ENCODE measurements at regions not wholly inside any gene's neighbourhood (a gene's known extent, or its start where the extent isn't known, plus 50 kb on each side); places are given as distances from the start of the nearest gene placed in this dataset.

GRCh38 chr14:54147282-54147681 lies 190.7 kb upstream of the BMP4 start:
- POLR2A ChIA-PET, result no interaction called here
- WGBS (ENCODE audit: insufficient coverage), result 72% methylated on average over 2 of the region's 2 CpGs
- Histone ChIP-seq H3K4me1 (ENCODE audit: control extremely low read depth in 1 of 4, control insufficient read depth in 4 of 4, insufficient read depth in 4 of 4, low read length in 3 of 4) (no peaks in the 10 kb centered on the region), H3K27ac (ENCODE audit: insufficient read depth in 1 of 2, low read depth in 1 of 2, low read length in 2 of 2, poor library complexity in 1 of 2, severe bottlenecking in 2 of 2) (no peak overlapping the region), H3K9me3 (ENCODE audit: control extremely low read depth in 1 of 5, control insufficient read depth in 4 of 5, insufficient read depth in 2 of 5, low read depth in 1 of 5, low read length in 4 of 5) (peaks cover 0 to 3% (median 0%) of the 10 kb centered on the region in 5 experiments), H3K27me3 (replicated peaks in 2 of 5; ENCODE audit: control insufficient read depth in 4 of 5, insufficient read depth in 5 of 5, low read length in 4 of 5) (peaks cover 0 to 2% (median 0%) of the 10 kb centered on the region in 5 experiments), H3K36me3 (ENCODE audit: control insufficient read depth in 4 of 4, insufficient read depth in 4 of 4, low read length in 3 of 4) (no peaks in the 10 kb centered on the region), H3K4me3 (ENCODE audit: control insufficient read depth in 1 of 7, extremely low read depth in 1 of 7, insufficient read depth in 4 of 7, low read depth in 2 of 7, low read length in 6 of 7) (no peak overlapping the region)
- no peak for DNase-seq
- CTCF ChIA-PET, result no interaction called here

- peaks cover 0 to 3% (median 0%) of the 10 kb centered on the region in 5 experiments for H3K9me3 ChIP-seq (ENCODE audit: control extremely low read depth in 1 of 5, control insufficient read depth in 4 of 5, insufficient read depth in 2 of 5, low read depth in 1 of 5, low read length in 4 of 5)
- no peak overlapping the region for H3K4me3 ChIP-seq (ENCODE audit: control insufficient read depth in 1 of 7, extremely low read depth in 1 of 7, insufficient read depth in 4 of 7, low read depth in 2 of 7, low read length in 6 of 7)
- 92% methylated on average over 2 of the region's 3 CpGs for WGBS (ENCODE audit: insufficient coverage)
- ChIA-PET CTCF (no interaction called here), POLR2A (no interaction called here)
- H3K36me3 ChIP-seq (ENCODE audit: control insufficient read depth in 4 of 4, insufficient read depth in 4 of 4, low read length in 3 of 4), result no peaks in the 10 kb centered on the region
- no peak for DNase-seq
- H3K27me3 ChIP-seq (replicated peaks in 2 of 5; ENCODE audit: control insufficient read depth in 4 of 5, insufficient read depth in 5 of 5, low read length in 4 of 5), result peaks cover 0 to 2% (median 0%) of the 10 kb centered on the region in 5 experiments
- no peaks in the 10 kb centered on the region for H3K4me1 ChIP-seq (ENCODE audit: control extremely low read depth in 1 of 4, control insufficient read depth in 4 of 4, insufficient read depth in 4 of 4, low read length in 3 of 4)
- H3K27ac ChIP-seq (ENCODE audit: insufficient read depth in 1 of 2, low read depth in 1 of 2, low read length in 2 of 2, poor library complexity in 1 of 2, severe bottlenecking in 2 of 2), result no peak overlapping the region
These were observed 191.1 kb upstream of the BMP4 start for GRCh38 chr14:54147758-54148157.

- ChIA-PET CTCF (no interaction called here), POLR2A (no interaction called here)
- Histone ChIP-seq H3K4me1 (ENCODE audit: control extremely low read depth in 1 of 4, control insufficient read depth in 4 of 4, insufficient read depth in 4 of 4, low read length in 3 of 4) (no peaks in the 10 kb centered on the region), H3K27ac (ENCODE audit: insufficient read depth in 1 of 2, low read depth in 1 of 2, low read length in 2 of 2, poor library complexity in 1 of 2, severe bottlenecking in 2 of 2) (no peak overlapping the region), H3K36me3 (ENCODE audit: control insufficient read depth in 4 of 4, insufficient read depth in 4 of 4, low read length in 3 of 4) (no peaks in the 10 kb centered on the region), H3K4me3 (ENCODE audit: control insufficient read depth in 1 of 7, extremely low read depth in 1 of 7, insufficient read depth in 4 of 7, low read depth in 2 of 7, low read length in 6 of 7) (no peak overlapping the region), H3K9me3 (ENCODE audit: control extremely low read depth in 1 of 5, control insufficient read depth in 4 of 5, insufficient read depth in 2 of 5, low read depth in 1 of 5, low read length in 4 of 5) (peaks cover 0 to 3% (median 0%) of the 10 kb centered on the region in 5 experiments), H3K27me3 (replicated peaks in 2 of 5; ENCODE audit: control insufficient read depth in 4 of 5, insufficient read depth in 5 of 5, low read length in 4 of 5) (peaks cover 0 to 2% (median 0%) of the 10 kb centered on the region in 5 experiments)
- DNase-seq, result no peak
- WGBS (ENCODE audit: insufficient coverage), result 95% methylated on average over 3 of the region's 3 CpGs
These were observed 191.6 kb upstream of the BMP4 start for GRCh38 chr14:54148251-54148650.

DNA sequence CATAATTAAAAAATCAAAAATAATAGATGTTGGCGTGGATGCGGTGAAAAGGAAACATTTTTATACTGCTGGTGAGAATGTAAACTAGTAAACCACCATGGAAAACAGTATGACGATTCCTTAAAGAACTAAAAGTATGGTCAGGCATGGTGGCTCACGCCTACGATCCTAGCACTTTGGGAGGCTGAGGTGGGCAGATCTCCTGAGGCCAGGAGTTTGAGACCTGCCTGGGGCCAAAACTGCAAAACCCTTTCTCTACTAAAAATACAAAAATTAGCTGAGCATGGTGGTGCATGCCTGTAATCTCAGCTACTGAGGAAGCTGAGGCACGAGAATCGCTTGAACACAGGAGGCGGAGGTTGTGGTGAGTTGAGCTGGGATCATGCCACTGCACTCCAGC lies 195.7 kb upstream of the BMP4 start:
- ChIA-PET CTCF (interaction anchor here (0.8 kb wide), 1 partner anchor 23 kb away, joined by 3 read pairs; no protein-coding TSS in a partner anchor), POLR2A (no interaction called here)
- Histone ChIP-seq H3K27me3 (replicated peaks in 2 of 5; ENCODE audit: control insufficient read depth in 4 of 5, insufficient read depth in 5 of 5, low read length in 4 of 5) (no peaks in the 10 kb centered on the region), H3K4me3 (ENCODE audit: control insufficient read depth in 1 of 7, extremely low read depth in 1 of 7, insufficient read depth in 4 of 7, low read depth in 2 of 7, low read length in 6 of 7) (no peak overlapping the region), H3K4me1 (ENCODE audit: control extremely low read depth in 1 of 4, control insufficient read depth in 4 of 4, insufficient read depth in 4 of 4, low read length in 3 of 4) (no peaks in the 10 kb centered on the region), H3K9me3 (ENCODE audit: control extremely low read depth in 1 of 5, control insufficient read depth in 4 of 5, insufficient read depth in 2 of 5, low read depth in 1 of 5, low read length in 4 of 5) (peaks cover 0 to 1% (median 0%) of the 10 kb centered on the region in 5 experiments), H3K27ac (ENCODE audit: insufficient read depth in 1 of 2, low read depth in 1 of 2, low read length in 2 of 2, poor library complexity in 1 of 2, severe bottlenecking in 2 of 2) (no peak overlapping the region), H3K36me3 (ENCODE audit: control insufficient read depth in 4 of 4, insufficient read depth in 4 of 4, low read length in 3 of 4) (no peaks in the 10 kb centered on the region)
- no peak for DNase-seq
- 96% methylated on average over 6 of the region's 8 CpGs for WGBS (ENCODE audit: insufficient coverage)

DNA sequence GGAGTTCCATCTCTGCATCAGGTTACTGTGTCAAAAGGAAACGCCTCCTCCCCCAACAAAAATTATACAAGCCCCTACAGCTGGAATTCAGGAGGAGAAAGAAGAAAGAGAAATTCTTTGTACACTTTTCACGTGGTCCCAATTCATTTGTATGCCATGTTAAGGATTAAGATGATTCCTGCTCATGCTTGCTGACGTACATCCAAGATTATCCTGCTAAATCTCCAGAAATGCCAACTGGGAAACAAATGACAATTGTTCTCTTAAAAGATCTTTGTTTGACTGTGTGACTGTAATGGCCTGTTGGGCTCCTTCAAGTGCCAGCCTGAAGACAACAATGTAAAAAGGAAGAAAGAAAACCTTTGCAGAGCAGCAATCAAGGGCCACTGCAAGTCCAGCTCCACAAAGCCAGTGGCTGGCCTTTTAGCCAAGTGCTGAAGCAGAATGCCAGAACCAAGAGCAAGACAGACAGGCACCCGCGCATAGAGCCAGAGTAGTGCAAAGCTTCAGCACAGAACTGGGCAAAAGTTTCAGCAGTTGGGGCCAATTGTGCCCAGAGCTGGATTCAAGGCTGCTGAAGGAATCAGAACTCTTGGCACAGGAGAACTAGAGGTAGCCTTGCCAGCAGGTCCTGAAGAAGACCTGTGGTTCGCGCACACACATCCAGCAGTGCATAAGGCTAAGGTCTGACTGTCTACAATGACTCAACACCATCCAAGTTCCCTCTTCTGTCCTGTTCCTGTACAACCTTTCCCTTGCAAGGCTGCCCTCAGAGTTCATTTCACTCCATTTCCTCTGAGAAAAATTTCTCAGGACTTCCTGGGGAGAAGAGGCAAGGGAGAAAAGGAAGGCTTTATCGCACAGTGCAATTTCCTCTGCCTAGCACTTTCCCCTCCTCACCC lies 209.7 kb upstream of the BMP4 start:
- peaks cover 0 to 16% (median 7%) of the 10 kb centered on the region in 4 experiments for H3K4me1 ChIP-seq (ENCODE audit: control extremely low read depth in 1 of 4, control insufficient read depth in 4 of 4, insufficient read depth in 4 of 4, low read length in 3 of 4)
- H3K27me3 ChIP-seq (replicated peaks in 2 of 5; ENCODE audit: control insufficient read depth in 4 of 5, insufficient read depth in 5 of 5, low read length in 4 of 5), result peaks cover 0 to 5% (median 2%) of the 10 kb centered on the region in 5 experiments
- WGBS (ENCODE audit: insufficient coverage), result 98% methylated on average over 6 of the region's 8 CpGs
- H3K36me3 ChIP-seq (ENCODE audit: control insufficient read depth in 4 of 4, insufficient read depth in 4 of 4, low read length in 3 of 4), result no peaks in the 10 kb centered on the region
- peaks cover 0 to 2% (median 0%) of the 10 kb centered on the region in 5 experiments for H3K9me3 ChIP-seq (ENCODE audit: control extremely low read depth in 1 of 5, control insufficient read depth in 4 of 5, insufficient read depth in 2 of 5, low read depth in 1 of 5, low read length in 4 of 5)
- H3K4me3 ChIP-seq (ENCODE audit: control insufficient read depth in 1 of 7, extremely low read depth in 1 of 7, insufficient read depth in 4 of 7, low read depth in 2 of 7, low read length in 6 of 7), result no peak overlapping the region
- DNase-seq, result peak in 1 of 3 donors; percentile 21
- ChIA-PET CTCF (interaction anchor here (1.2 kb wide), 1 partner anchor 12 kb away, joined by 4 read pairs; no protein-coding TSS in a partner anchor), POLR2A (no interaction called here)
- H3K27ac ChIP-seq (ENCODE audit: insufficient read depth in 1 of 2, low read depth in 1 of 2, low read length in 2 of 2, poor library complexity in 1 of 2, severe bottlenecking in 2 of 2), result no peak overlapping the region

DNA sequence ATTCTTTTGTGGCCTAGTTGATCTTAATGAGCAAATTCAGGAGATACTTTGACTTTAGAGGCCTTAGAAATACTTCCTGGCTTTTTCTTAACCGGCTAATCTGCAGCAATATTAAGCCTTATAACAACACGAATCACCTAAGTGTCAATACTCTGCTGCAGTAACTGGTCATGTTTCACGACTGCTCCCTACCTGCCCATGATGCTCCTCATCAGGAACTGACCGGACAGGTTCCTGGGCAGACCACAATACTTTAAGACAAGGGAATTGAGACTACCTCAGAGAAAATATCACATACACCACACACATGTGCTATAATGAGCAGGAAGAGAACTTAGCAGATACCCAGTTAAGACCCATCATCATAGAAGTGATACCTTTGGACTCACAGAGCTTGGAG lies 211.9 kb upstream of the BMP4 start:
- no peaks in the 10 kb centered on the region for H3K36me3 ChIP-seq (ENCODE audit: control insufficient read depth in 4 of 4, insufficient read depth in 4 of 4, low read length in 3 of 4)
- ChIA-PET CTCF (no interaction called here), POLR2A (no interaction called here)
- no peak overlapping the region for H3K4me3 ChIP-seq (ENCODE audit: control insufficient read depth in 1 of 7, extremely low read depth in 1 of 7, insufficient read depth in 4 of 7, low read depth in 2 of 7, low read length in 6 of 7)
- DNase-seq, result no peak
- H3K4me1 ChIP-seq (ENCODE audit: control extremely low read depth in 1 of 4, control insufficient read depth in 4 of 4, insufficient read depth in 4 of 4, low read length in 3 of 4), result peaks cover 0 to 22% (median 10%) of the 10 kb centered on the region in 4 experiments
- no peak overlapping the region for H3K27ac ChIP-seq (ENCODE audit: insufficient read depth in 1 of 2, low read depth in 1 of 2, low read length in 2 of 2, poor library complexity in 1 of 2, severe bottlenecking in 2 of 2)
- WGBS (ENCODE audit: insufficient coverage), result 100% methylated on average over 3 of the region's 4 CpGs
- peaks cover 0 to 5% (median 0%) of the 10 kb centered on the region in 5 experiments for H3K27me3 ChIP-seq (replicated peaks in 2 of 5; ENCODE audit: control insufficient read depth in 4 of 5, insufficient read depth in 5 of 5, low read length in 4 of 5)
- H3K9me3 ChIP-seq (ENCODE audit: control extremely low read depth in 1 of 5, control insufficient read depth in 4 of 5, insufficient read depth in 2 of 5, low read depth in 1 of 5, low read length in 4 of 5), result peaks cover 0 to 2% (median 0%) of the 10 kb centered on the region in 5 experiments

DNA sequence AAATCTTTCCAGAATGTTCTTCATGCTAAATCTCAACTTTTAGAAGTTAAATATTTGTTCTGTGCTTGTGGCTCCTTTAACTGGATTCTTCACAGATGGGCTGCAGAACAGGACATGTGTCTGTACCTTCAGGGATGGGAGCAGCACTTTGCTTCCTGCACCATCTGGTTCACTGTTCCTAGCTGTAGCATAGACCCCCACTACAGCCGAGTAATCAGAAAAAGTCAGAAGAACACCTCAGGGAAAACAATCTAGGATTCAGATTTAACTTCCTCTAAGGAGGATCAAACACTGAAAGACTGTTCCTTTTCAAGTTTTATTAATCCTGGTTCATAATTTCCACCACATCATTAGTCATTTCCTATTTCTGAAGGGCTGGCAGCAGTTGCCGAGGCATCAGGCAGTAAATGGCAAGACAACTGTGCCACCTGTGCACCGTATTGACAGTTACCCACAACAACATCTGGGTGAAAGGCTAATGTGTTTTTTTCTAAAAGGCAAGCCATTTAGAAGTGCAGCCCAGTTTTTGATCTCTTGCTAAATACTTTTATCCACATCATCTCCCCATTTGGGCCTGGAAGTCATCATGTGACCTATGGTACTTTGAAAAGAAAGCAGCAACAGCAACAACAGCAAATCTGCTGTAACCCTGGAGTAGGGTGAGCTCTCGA lies 212.8 kb upstream of the BMP4 start:
- 4% methylated on average over 3 of the region's 4 CpGs for WGBS (ENCODE audit: insufficient coverage)
- H3K36me3 ChIP-seq (ENCODE audit: control insufficient read depth in 4 of 4, insufficient read depth in 4 of 4, low read length in 3 of 4), result no peaks in the 10 kb centered on the region
- POLR2A ChIA-PET, result no interaction called here
- peak; percentile 24 to 90 (median 85) for DNase-seq
- CTCF ChIA-PET, result interaction anchor here (0.7 kb wide), 1 partner anchor 736 kb away, joined by 3 read pairs; no protein-coding TSS in a partner anchor
- H3K27me3 ChIP-seq (replicated peaks in 2 of 5; ENCODE audit: control insufficient read depth in 4 of 5, insufficient read depth in 5 of 5, low read length in 4 of 5), result peaks cover 0 to 5% (median 0%) of the 10 kb centered on the region in 5 experiments
- H3K4me1 ChIP-seq (ENCODE audit: control extremely low read depth in 1 of 4, control insufficient read depth in 4 of 4, insufficient read depth in 4 of 4, low read length in 3 of 4), result peaks cover 0 to 30% (median 14%) of the 10 kb centered on the region in 4 experiments
- H3K9me3 ChIP-seq (ENCODE audit: control extremely low read depth in 1 of 5, control insufficient read depth in 4 of 5, insufficient read depth in 2 of 5, low read depth in 1 of 5, low read length in 4 of 5), result peaks cover 0 to 2% (median 0%) of the 10 kb centered on the region in 5 experiments
- H3K27ac ChIP-seq (ENCODE audit: insufficient read depth in 1 of 2, low read depth in 1 of 2, low read length in 2 of 2, poor library complexity in 1 of 2, severe bottlenecking in 2 of 2), result no peak overlapping the region
- H3K4me3 ChIP-seq (ENCODE audit: control insufficient read depth in 1 of 7, extremely low read depth in 1 of 7, insufficient read depth in 4 of 7, low read depth in 2 of 7, low read length in 6 of 7), result no peak overlapping the region

All from common myeloid progenitor, CD34-positive (primary cell).